Stimulated activated CD8-positive, alpha-beta memory T cell treated with anti-CD3 and anti-CD28 coated beads, Interleukin-7, amount 100 ng/mL, for 24 hours (primary cell): ENCODE measurements at regions not wholly inside any gene's neighbourhood (a gene's known extent, or its start where the extent isn't known, plus 50 kb on each side); places are given as distances from the start of the nearest gene placed in this dataset.

Experiments used
- DNase-seq: peaks from one replicate; pipeline ENCODE4 v3.0.0-alpha.2; 2020; ENCODE audit warnings: low read depth

GRCh38 chr5:50964746-50965653 lies 298.6 kb downstream of the PARP8 start:
- no peak for DNase-seq

- no peak for DNase-seq
These were observed 299.4 kb downstream of the PARP8 start for GRCh38 chr5:50965654-50966375.

- DNase-seq, result no peak
These were observed 300.6 kb downstream of the PARP8 start for GRCh38 chr5:50967009-50967562.

DNA sequence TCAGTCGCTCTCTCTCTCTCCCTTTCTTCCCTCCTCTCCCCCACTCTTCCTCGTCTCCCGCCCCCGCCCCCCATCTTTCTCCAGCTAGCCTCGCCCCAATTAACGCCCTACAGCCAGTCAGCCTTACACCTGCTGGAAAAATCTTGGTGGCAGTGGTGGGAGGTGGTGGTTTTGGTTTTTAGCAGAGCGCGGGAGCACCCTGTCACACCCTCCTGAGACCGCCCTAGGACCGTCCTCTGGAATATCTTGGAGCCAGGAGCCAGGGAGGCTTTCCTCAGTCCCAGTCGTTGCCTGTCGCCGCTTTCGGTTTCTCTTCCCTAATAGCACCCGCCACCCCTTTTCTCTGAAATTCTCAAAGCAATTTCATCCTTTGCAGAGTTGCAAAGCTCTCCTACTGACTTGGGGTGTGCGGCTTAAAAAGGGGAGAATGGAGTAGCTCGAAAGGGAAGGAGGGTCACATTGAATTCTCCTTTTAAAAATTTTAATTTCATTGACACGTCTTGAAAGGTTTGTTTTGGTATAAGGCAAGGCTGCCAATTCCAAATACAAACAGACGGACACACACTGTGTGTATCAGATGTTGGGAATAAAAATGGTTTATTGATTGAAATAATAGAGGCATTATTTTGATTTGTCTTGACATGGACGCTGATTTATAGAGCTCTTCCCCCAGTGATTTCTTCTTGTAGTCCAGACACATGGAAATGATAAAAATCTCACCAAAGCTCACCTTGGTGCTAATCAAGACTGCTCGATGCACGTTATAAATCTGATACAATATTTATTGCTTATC lies 301.3 kb downstream of the PARP8 start:
- no peak for DNase-seq

GRCh38 chr5:50968356-50969149 lies 302.1 kb downstream of the PARP8 start:
- DNase-seq, result no peak

DNA sequence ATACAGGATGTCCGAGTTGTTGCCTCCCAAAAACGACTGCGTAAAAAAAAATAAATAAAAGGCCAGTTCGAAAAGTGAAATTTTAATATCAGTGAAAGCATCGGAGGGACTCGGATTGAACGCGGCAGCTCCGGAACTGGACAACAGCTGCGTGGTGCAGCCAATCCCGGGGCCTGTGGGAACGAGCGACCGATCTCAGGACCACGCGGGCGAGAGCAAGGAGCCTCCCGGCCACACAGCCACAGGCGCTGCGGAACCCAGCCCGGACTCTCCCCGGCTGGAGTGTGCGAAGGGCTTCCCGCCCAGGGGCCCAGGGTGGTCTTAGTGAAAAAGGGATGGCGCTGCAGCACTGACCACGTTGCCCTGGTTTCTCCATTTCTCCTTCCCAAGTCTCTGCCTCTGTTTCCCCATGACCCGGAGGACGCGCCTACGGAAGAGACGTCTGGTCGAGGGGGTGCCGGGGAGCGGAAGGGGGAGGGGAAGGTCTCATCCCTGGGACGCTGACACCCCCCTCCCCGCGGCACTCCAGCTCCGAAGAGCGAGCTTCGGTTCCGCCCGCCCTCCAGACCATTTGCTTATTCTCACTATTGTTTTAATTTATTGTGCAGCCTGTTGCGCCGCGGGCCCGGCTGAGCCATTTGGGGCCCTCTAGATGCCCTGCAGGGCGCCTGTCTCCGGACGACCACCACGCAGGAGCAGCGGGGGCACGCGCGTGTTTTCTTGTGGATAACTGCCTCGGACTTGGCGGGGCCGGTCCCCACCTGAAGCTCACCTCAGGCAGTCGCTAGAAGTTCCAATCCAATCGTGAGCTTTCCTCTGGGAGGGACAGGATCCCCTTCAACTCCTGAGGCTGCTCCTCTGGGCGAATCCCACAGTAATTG lies 303.0 kb downstream of the PARP8 start:
- DNase-seq, result no peak

DNA sequence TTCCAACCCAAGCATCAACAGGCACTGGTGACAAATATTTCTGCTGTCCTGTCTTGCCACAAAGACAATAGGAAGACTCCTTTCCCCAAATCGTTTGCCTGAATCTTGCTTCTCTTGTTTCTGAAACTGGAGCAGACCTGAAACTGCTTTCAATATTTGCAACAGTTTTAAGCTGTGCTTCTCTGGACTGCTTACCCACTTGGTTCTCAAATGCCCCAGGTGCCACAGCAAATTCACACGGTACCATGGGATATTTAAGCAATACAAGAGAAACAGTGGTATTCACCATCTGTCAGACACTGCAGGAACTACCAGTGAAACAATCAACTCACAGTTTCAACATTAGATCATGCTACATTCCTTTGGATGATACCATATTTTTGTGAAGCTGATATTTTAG lies 309.4 kb downstream of the PARP8 start:
- DNase-seq, result no peak

- no peak for DNase-seq
These were observed 312.5 kb downstream of the PARP8 start for GRCh38 chr5:50978924-50979323.

GRCh38 chr5:50984640-50985039 lies 318.2 kb downstream of the PARP8 start:
- no peak for DNase-seq

DNA sequence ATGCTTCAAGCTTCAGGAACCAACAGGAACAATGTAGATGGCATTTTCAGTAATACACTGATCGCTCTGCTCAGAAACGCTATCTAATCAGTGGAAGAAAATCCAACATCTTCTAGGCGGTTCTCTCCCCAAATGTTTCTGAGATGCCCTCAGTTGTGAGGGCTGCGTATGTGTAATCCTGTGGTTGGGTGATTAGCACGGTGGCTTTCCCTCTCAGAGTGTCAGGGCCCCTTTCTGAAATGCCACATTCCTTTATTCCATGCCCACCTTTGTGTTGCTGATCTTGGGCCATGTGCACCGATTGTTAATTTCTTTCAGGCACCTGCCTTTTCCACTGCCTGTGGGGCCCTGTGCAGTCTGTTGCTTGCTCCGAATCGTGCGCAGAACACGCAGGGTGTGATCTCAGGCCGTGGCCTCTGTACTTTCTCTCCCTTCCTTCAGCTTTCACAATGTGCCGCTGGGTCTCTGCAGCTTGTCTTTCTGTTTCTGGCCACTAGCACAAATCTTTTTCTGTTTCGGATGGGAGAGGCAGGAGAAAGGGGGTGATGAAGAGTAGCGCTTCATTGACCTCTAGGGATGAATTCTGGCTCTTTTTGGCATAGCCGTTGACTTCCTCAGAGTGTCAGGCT lies 324.0 kb downstream of the PARP8 start:
- no peak for DNase-seq

GRCh38 chr5:50995285-50995942 lies 329.0 kb downstream of the PARP8 start:
- DNase-seq, result no peak

DNA sequence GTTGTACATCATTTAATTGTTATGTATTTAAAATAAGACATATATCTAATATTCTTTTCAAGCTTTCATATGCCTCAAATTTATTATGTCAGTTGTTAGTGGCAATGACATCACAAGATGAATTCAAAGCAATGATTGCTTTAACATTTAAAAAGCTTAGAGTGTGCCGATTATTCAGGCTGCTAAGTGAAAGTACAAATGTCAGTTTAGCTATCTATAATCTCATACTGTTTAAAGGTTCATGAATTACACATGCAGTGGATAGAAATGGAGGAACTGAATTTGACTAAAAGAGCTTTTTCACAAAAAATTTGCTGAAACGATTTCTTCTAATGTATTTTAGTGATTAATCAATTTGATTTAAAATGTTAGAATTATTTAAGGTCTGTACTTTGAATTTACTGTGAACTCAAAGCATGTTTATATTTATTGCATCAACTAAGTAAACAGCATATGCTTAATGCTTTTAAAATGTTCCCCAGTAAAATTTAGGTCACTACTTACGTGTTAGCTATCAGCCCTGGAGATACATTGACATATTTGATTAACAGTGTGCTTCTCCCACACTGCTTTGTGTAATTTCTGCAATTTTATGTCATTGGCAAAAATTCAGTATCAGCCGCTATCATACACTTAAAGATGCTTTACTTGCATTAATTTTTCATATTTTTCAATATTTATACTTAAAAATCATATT lies 334.9 kb downstream of the PARP8 start:
- DNase-seq, result no peak

DNA sequence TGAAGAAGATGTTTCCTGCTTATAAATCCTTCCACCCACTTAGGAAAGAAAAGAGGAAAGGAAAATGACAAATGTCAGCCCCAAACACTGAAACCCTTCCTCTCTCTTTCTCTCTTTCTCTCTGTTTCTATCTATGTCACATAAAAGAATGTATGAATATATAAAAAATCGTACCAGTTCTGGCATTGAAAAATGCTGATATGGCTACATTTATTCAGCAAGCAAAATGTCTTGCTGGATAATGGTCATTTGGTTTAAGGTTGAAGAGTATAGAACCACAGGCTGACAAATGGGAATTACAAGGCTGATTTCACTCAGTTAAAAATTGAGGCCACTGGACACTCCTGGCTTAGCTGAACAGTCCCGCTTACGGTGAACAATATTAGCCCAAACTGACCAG lies 335.9 kb downstream of the PARP8 start:
- no peak for DNase-seq

- DNase-seq, result no peak
These were observed 346.6 kb downstream of the PARP8 start for GRCh38 chr5:51013036-51013435.

- no peak for DNase-seq
These were observed 352.0 kb downstream of the PARP8 start for GRCh38 chr5:51018423-51018822.

GRCh38 chr5:51024263-51024662 lies 357.8 kb downstream of the PARP8 start:
- no peak for DNase-seq

DNA sequence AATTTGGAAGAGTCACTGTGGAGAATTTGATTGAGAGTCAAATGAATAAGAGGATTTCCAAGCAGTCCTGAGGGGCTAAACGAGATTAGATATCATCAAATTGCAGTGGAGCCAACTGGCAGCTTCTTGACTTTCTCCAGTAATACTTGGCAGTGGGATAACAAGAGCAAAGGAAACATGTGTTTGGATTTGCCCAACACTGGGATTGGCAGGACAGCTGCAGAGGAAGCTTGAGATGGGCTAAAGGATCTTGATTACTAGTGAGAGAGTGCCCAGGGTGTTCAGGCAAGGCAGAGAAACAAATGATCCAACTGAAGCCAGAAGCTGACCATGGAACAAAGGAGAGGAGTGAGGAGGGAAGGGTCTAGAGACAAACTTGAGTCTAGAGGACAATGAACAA lies 356.0 kb upstream of the ISL1 start:
- DNase-seq, result no peak

DNA sequence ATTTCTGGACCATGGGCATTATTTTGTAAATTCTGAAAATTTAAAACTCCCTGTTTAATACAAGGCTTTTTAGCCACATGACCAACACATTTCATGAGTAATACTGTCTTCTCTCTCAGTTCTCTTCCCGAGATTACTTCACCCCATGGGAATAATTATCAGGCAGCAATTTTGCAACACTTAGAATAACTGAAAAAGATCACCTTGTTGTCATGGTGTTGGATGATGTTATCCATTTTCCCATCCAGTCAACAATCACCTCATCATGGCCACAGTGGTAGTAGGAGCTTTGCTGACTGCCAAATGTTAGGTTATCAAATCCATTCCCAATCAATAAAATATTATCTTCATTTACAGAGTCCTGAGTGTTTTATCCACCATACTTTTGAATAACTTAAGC lies 354.9 kb upstream of the ISL1 start:
- no peak for DNase-seq

DNA sequence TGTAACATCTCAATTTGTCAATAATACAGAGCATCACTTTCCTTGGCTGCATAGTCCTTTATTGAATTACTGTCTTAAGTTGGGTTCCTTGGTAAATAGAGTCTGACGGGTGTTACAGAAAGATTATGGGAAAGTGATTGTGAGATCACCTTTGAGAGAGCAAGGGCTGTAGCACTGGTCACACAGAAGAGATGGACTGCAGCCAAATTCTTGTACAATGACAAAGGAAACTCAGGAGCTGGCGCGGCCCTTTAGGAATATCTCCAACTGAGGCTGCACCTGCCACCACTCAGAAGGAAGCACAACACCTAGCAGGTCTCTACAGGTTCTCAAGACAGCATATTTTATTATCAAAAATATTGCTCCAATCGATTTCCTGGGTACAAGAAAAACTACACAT lies 350.0 kb upstream of the ISL1 start:
- no peak for DNase-seq
